ENCODE measurements at regions not wholly inside any gene's neighbourhood (a gene's known extent, or its start where the extent isn't known, plus 50 kb on each side); places are given as distances from the start of the nearest gene placed in this dataset.

- no peak for DNase-seq (ENCODE audit: low read depth)
Measured at GRCh38 chr4:175376287-175376977, 435.6 kb downstream of the GPM6A start.

- no peak for DNase-seq (ENCODE audit: low read depth)
Measured at GRCh38 chr4:175377203-175377602, 434.9 kb downstream of the GPM6A start.

- DNase-seq (ENCODE audit: low read depth), result no peak
Measured at GRCh38 chr4:175378372-175378771, 433.7 kb downstream of the GPM6A start.

- no peak for DNase-seq (ENCODE audit: low read depth)
Measured at GRCh38 chr4:175380841-175381240, 431.2 kb downstream of the GPM6A start.

GRCh38 chr4:175385797-175386196, 426.3 kb downstream of the GPM6A start:
- DNase-seq (ENCODE audit: low read depth), result no peak

- no peak for DNase-seq (ENCODE audit: low read depth)
Measured at GRCh38 chr4:175386776-175387507, 425.1 kb downstream of the GPM6A start.

- DNase-seq (ENCODE audit: low read depth), result no peak
Measured at GRCh38 chr4:175394208-175394607, 417.9 kb downstream of the GPM6A start.

GRCh38 chr4:175405961-175406360, 406.1 kb downstream of the GPM6A start:
- DNase-seq (ENCODE audit: low read depth), result no peak

GRCh38 chr4:175407926-175408325, 404.1 kb downstream of the GPM6A start:
- DNase-seq (ENCODE audit: low read depth), result no peak

GRCh38 chr4:175411251-175411650, 400.8 kb downstream of the GPM6A start:
- DNase-seq (ENCODE audit: low read depth), result no peak

- DNase-seq (ENCODE audit: low read depth), result no peak
Measured at GRCh38 chr4:175412161-175412560, 399.9 kb downstream of the GPM6A start.

- DNase-seq (ENCODE audit: low read depth), result no peak
Measured at GRCh38 chr4:175412746-175413145, 399.3 kb downstream of the GPM6A start.

GRCh38 chr4:175413561-175413960, 398.5 kb downstream of the GPM6A start:
- no peak for DNase-seq (ENCODE audit: low read depth)

GRCh38 chr4:175414602-175415001, 397.5 kb downstream of the GPM6A start:
- no peak for DNase-seq (ENCODE audit: low read depth)

- DNase-seq (ENCODE audit: low read depth), result no peak
Measured at GRCh38 chr4:175418516-175418915, 393.5 kb downstream of the GPM6A start.

- DNase-seq (ENCODE audit: low read depth), result no peak
Measured at GRCh38 chr4:175419236-175419718, 392.8 kb downstream of the GPM6A start.

GRCh38 chr4:175421506-175421905, 390.6 kb downstream of the GPM6A start:
- no peak for DNase-seq (ENCODE audit: low read depth)

GRCh38 chr4:175422331-175422730, 389.7 kb downstream of the GPM6A start:
- DNase-seq (ENCODE audit: low read depth), result no peak

GRCh38 chr4:175424111-175424510, 388.0 kb downstream of the GPM6A start:
- DNase-seq (ENCODE audit: low read depth), result no peak

GRCh38 chr4:175427751-175428150, 384.3 kb downstream of the GPM6A start:
- no peak for DNase-seq (ENCODE audit: low read depth)

- DNase-seq (ENCODE audit: low read depth), result no peak
Measured at GRCh38 chr4:175431694-175432093, 380.4 kb downstream of the GPM6A start.

GRCh38 chr4:175435381-175435783, 376.7 kb downstream of the GPM6A start:
- no peak for DNase-seq (ENCODE audit: low read depth)

- no peak for DNase-seq (ENCODE audit: low read depth)
Measured at GRCh38 chr4:175436196-175436595, 375.9 kb downstream of the GPM6A start.

Data from forelimb muscle (tissue), 1 donor.